ENCODE measurements at regions not wholly inside any gene's neighbourhood (a gene's known extent, or its start where the extent isn't known, plus 50 kb on each side); places are given as distances from the start of the nearest gene placed in this dataset.

DNA sequence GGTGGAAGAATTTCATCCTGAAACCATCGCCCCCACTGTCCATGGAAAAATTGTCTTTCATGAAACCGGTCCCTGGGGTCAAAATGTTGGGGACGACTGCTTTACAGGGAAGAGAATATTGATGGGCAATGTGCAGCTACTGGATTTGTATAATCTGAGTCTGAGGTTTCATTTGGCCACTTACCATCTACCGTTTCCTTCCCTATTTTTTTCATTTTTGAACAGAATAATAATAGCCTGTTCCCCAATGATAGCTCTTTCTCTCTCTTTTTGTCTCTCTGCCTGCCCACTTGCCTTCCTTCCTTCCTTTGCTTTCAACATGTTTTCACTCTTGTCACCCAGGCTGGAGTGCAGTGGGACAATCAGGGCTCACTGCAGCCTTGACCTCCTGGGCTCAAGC, 78.3 kb upstream of the TLK1 start:
- TF ChIP-seq OSR1 (CRISPR knock-in tag; IDR thresholded peaks at IDR 0.05) (no peak), SNAI2 (CRISPR knock-in tag; IDR thresholded peaks at IDR 0.05) (no peak), ZNF70 (CRISPR knock-in tag; IDR thresholded peaks at IDR 0.05) (no peak), GLIS3 (CRISPR knock-in tag; IDR thresholded peaks at IDR 0.05) (no peak), ZNF8 (CRISPR knock-in tag; IDR thresholded peaks at IDR 0.05) (no peak), ZFP3 (CRISPR knock-in tag; IDR thresholded peaks at IDR 0.05) (no peak), BACH2 (CRISPR knock-in tag; IDR thresholded peaks at IDR 0.05; ENCODE audit: borderline replicate concordance) (no peak), CSDC2 (CRISPR knock-in tag; IDR thresholded peaks at IDR 0.05) (no peak)
- TF ChIP-seq, protein P1, sequence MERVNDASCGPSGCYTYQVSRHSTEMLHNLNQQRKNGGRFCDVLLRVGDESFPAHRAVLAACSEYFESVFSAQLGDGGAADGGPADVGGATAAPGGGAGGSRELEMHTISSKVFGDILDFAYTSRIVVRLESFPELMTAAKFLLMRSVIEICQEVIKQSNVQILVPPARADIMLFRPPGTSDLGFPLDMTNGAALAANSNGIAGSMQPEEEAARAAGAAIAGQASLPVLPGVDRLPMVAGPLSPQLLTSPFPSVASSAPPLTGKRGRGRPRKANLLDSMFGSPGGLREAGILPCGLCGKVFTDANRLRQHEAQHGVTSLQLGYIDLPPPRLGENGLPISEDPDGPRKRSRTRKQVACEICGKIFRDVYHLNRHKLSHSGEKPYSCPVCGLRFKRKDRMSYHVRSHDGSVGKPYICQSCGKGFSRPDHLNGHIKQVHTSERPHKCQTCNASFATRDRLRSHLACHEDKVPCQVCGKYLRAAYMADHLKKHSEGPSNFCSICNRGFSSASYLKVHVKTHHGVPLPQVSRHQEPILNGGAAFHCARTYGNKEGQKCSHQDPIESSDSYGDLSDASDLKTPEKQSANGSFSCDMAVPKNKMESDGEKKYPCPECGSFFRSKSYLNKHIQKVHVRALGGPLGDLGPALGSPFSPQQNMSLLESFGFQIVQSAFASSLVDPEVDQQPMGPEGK (CRISPR knock-in tag; IDR thresholded peaks at IDR 0.05; ENCODE audit: borderline replicate concordance): no peak
- TF ChIP-seq, protein P2, sequence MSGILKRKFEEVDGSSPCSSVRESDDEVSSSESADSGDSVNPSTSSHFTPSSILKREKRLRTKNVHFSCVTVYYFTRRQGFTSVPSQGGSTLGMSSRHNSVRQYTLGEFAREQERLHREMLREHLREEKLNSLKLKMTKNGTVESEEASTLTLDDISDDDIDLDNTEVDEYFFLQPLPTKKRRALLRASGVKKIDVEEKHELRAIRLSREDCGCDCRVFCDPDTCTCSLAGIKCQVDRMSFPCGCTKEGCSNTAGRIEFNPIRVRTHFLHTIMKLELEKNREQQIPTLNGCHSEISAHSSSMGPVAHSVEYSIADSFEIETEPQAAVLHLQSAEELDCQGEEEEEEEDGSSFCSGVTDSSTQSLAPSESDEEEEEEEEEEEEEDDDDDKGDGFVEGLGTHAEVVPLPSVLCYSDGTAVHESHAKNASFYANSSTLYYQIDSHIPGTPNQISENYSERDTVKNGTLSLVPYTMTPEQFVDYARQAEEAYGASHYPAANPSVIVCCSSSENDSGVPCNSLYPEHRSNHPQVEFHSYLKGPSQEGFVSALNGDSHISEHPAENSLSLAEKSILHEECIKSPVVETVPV (CRISPR knock-in tag; IDR thresholded peaks at IDR 0.05): no peak
